Panc1 (cell line): ENCODE measurements at regions not wholly inside any gene's neighbourhood (a gene's known extent, or its start where the extent isn't known, plus 50 kb on each side); places are given as distances from the start of the nearest gene placed in this dataset.

ENCODE experiments used
- CTCF ChIP-seq: fragments of 450-650 bp; IDR thresholded peaks from 2 replicates; pipeline ENCODE4 v1.5.1; 2017; ENCODE audit warnings: mild to moderate bottlenecking
- REST ChIP-seq, 2 experiments: IDR thresholded peaks; 2 replicates each; pipeline ENCODE4 v1.6.1; 2011 to 2012; ENCODE audit warnings: low read depth in 2 of 2, control low read depth in 1 of 2, low read length in 1 of 2, mild to moderate bottlenecking in 1 of 2, moderate library complexity in 1 of 2; ENCODE audit not compliant: insufficient read depth in 1 of 2
- SIN3A ChIP-seq: IDR thresholded peaks from 2 replicates; pipeline ENCODE4 v1.6.1; 2012; ENCODE audit warnings: low read depth, mild to moderate bottlenecking, low read length, moderate library complexity, borderline replicate concordance; ENCODE audit not compliant: insufficient read depth
- TCF7L2 ChIP-seq: IDR thresholded peaks from 2 replicates; pipeline ENCODE4 v1.6.1; 2011; ENCODE audit warnings: mild to moderate bottlenecking, low read depth, low read length, inconsistent platforms

DNA sequence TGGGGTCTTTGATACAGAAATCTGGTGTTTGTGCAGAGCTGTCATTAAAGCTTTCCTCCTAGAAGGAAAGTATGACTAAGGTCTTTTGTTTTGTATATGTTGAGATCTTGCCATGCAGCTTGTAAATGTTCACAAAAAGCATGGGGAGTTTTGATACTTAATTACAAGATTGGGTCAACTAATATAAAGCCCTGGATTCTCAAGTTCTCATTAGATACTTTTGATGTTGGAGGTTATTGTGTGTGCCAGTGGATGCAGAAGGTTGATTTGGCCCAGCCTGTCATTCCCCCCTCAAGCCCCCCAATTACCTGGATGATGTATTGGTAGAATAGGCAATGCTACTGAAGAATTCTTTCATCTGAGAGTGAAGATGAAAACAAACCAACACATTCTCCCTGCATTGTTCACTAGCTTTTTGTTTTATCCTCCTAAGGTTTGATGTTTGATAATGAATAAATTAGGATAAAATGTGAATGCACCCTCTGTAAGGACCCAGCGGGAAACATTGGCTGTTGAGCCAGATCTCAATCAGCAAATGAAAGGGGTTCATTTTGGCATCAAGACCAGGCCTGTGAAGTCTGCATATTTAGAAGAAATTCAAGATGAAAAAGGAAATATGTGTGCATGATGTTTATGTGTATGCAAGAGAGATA is 61.9 kb upstream of the ADAMTS19 start:
- TF ChIP-seq CTCF (no peak), TCF7L2 (no peak), REST (IDR thresholded peaks at IDR 0.05; ENCODE audit: insufficient read depth in 1 of 2, low read depth in 2 of 2, low read length in 1 of 2) (no peak), SIN3A (no peak)
